Endodermal cell (in vitro differentiated cells): ENCODE measurements at regions not wholly inside any gene's neighbourhood (a gene's known extent, or its start where the extent isn't known, plus 50 kb on each side); places are given as distances from the start of the nearest gene placed in this dataset.

Source experiments
- DNase-seq: peaks from one replicate; pipeline ENCODE4 v3.0.0-alpha.2; 2017
- H3K27ac ChIP-seq: 2 replicates; pipeline ENCODE4 v1.5.1; 2013; ENCODE audit warnings: mild to moderate bottlenecking, low read depth, low read length, moderate library complexity
- H3K27me3 ChIP-seq: 2 replicates; pipeline ENCODE4 v1.6.1; 2013; ENCODE audit warnings: mild to moderate bottlenecking, low read length, moderate library complexity; ENCODE audit not compliant: insufficient read depth, control insufficient read depth, poor library complexity, severe bottlenecking
- H3K36me3 ChIP-seq: 2 replicates; pipeline ENCODE4 v1.7.0; 2013; ENCODE audit warnings: mild to moderate bottlenecking, low read length, moderate library complexity; ENCODE audit not compliant: control insufficient read depth, insufficient read depth
- H3K4me1 ChIP-seq: one replicate; pipeline ENCODE4 v1.7.0; 2013; ENCODE audit warnings: low read length; ENCODE audit not compliant: control insufficient read depth, insufficient read depth
- H3K4me3 ChIP-seq: 2 replicates; pipeline ENCODE4 v1.5.1; 2013; ENCODE audit warnings: mild to moderate bottlenecking, low read length, moderate library complexity
- H3K9ac ChIP-seq: 2 replicates; pipeline ENCODE4 v1.6.1; 2013; ENCODE audit warnings: mild to moderate bottlenecking, low read length, moderate library complexity; ENCODE audit not compliant: poor library complexity, severe bottlenecking; ENCODE audit errors: extremely low read depth
- H3K9me3 ChIP-seq: 2 replicates; pipeline ENCODE4 v1.6.1; 2013; ENCODE audit warnings: mild to moderate bottlenecking, low read length, moderate library complexity; ENCODE audit not compliant: control insufficient read depth
- H3K27ac Mint-ChIP-seq: 2 replicates; pipeline ENCODE4 v1.8.0; 2020; ENCODE audit warnings: mixed read lengths
- H3K27me3 Mint-ChIP-seq: 2 replicates; pipeline ENCODE4 v1.8.0; 2021; ENCODE audit warnings: mild to moderate bottlenecking, mixed read lengths; ENCODE audit not compliant: insufficient read depth
- H3K36me3 Mint-ChIP-seq: 2 replicates; pipeline ENCODE4 v1.8.0; 2020; ENCODE audit warnings: low read depth, mixed read lengths
- H3K4me1 Mint-ChIP-seq: 2 replicates; pipeline ENCODE4 v1.8.0; 2020; ENCODE audit warnings: mixed read lengths
- H3K4me3 Mint-ChIP-seq: 2 replicates; pipeline ENCODE4 v1.8.0; 2020; ENCODE audit warnings: mild to moderate bottlenecking, moderate library complexity, mixed read lengths
- H3K9me3 Mint-ChIP-seq: 2 replicates; pipeline ENCODE4 v1.8.0; 2020; ENCODE audit warnings: mild to moderate bottlenecking, mixed read lengths
- CTCF ChIP-seq: fragments of 200-600 bp; sonication (generic); conservative IDR thresholded peaks from 2 replicates; pipeline ENCODE4 v1.5.0; 2021; ENCODE audit warnings: antibody characterized with exemption, mild to moderate bottlenecking
- WGBS, 2 experiments: methylation state at CpG; one replicate each; pipeline versions ENCODE4 v1.1.5 to v1.1.7; 2013; ENCODE audit warnings: missing lambda C conversion rate in 2 of 2, mixed read lengths in 1 of 2; ENCODE audit not compliant: insufficient coverage in 1 of 2, insufficient read length in 1 of 2; 5-methylcytosine and 5-hydroxymethylcytosine counted together

- 97 to 100% methylated on average over 1 of the region's 2 CpGs for WGBS, 2 experiments
- Histone ChIP-seq H3K9ac (no peak overlapping the region), H3K4me1 (no peaks in the 10 kb centered on the region), H3K9me3 (peaks cover 14% of the 10 kb centered on the region), H3K36me3 (no peaks in the 10 kb centered on the region), H3K4me3 (no peak overlapping the region), H3K27ac (no peak overlapping the region), H3K27me3 (no peaks in the 10 kb centered on the region)
- no peaks in the 10 kb centered on the region for H3K36me3 Mint-ChIP-seq
- H3K27ac Mint-ChIP-seq, result no peak overlapping the region
- no peak for TF ChIP-seq CTCF
- no peaks in the 10 kb centered on the region for H3K4me1 Mint-ChIP-seq
- H3K4me3 Mint-ChIP-seq, result no peak overlapping the region
- no peaks in the 10 kb centered on the region for H3K27me3 Mint-ChIP-seq
- H3K9me3 Mint-ChIP-seq, result peaks cover 8% of the 10 kb centered on the region
- no peak for DNase-seq
Observed at GRCh38 chr1:82991569-82991968, 1007.4 kb downstream of the TTLL7 start.

DNA sequence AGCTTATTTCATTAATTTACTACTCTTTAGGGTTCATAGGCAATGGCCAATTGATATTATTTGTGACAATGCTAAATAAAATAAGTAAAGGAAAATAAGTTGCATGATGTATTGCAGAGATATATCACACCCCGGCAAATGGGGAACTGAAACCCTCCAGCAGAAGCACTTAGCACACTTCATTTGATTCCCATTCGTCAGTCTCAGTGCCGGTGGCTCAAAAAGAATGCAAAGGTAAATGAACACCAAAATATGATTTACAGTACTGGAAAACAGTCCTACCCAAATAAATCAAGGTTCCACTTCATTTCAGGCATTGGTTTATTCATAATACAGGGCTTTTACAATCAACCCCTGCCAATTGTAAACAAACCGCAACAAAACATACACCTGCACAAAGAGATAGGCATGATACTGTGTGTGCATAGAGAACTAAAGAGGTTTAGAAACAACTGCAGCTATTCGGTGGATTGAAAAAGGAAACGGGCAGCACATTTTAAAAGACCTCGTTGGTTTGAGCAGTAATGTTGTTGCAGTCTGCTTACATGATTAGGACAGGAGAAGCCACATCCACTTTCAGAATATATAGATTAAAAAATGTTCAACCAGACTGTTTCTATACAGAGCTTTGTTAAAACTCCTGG lies 1019.2 kb downstream of the TTLL7 start:
- TF ChIP-seq CTCF, result no peak
- no peaks in the 10 kb centered on the region for H3K27me3 ChIP-seq
- no peak overlapping the region for H3K27ac ChIP-seq
- Mint-ChIP-seq H3K4me1 (peaks cover 13% of the 10 kb centered on the region), H3K4me3 (no peak overlapping the region), H3K36me3 (no peaks in the 10 kb centered on the region), H3K9me3 (no peaks in the 10 kb centered on the region), H3K27ac (no peak overlapping the region), H3K27me3 (no peaks in the 10 kb centered on the region)
- no peaks in the 10 kb centered on the region for H3K9me3 ChIP-seq
- H3K9ac ChIP-seq, result no peak overlapping the region
- H3K4me1 ChIP-seq, result no peaks in the 10 kb centered on the region
- no peak for DNase-seq
- H3K36me3 ChIP-seq, result no peaks in the 10 kb centered on the region
- WGBS, 2 experiments, result 96% methylated on average over 5 to 7 of the region's 7 CpGs
- H3K4me3 ChIP-seq, result no peak overlapping the region

GRCh38 chr1:82978461-82979324 lies 1020.2 kb downstream of the TTLL7 start:
- peak overlapping the region; percentile 15 for H3K27ac Mint-ChIP-seq
- no peaks in the 10 kb centered on the region for H3K9me3 ChIP-seq
- WGBS, 2 experiments, result 81 to 86% methylated on average over 10 of the region's 10 CpGs
- peaks cover 13% of the 10 kb centered on the region for H3K4me1 Mint-ChIP-seq
- no peaks in the 10 kb centered on the region for H3K4me1 ChIP-seq
- DNase-seq, result peak; percentile 70
- H3K36me3 Mint-ChIP-seq, result no peaks in the 10 kb centered on the region
- H3K27me3 ChIP-seq, result no peaks in the 10 kb centered on the region
- no peak overlapping the region for H3K27ac ChIP-seq
- H3K9ac ChIP-seq, result no peak overlapping the region
- no peak overlapping the region for H3K4me3 ChIP-seq
- no peaks in the 10 kb centered on the region for H3K9me3 Mint-ChIP-seq
- H3K27me3 Mint-ChIP-seq, result no peaks in the 10 kb centered on the region
- no peak overlapping the region for H3K4me3 Mint-ChIP-seq
- no peak for TF ChIP-seq CTCF
- H3K36me3 ChIP-seq, result no peaks in the 10 kb centered on the region
